ENCODE measurements at regions not wholly inside any gene's neighbourhood (a gene's known extent, or its start where the extent isn't known, plus 50 kb on each side); places are given as distances from the start of the nearest gene placed in this dataset.

GRCh38 chr12:127293507-127294310, 973.3 kb upstream of the TMEM132C start:
- H3K4me3 ChIP-seq, result no peak overlapping the region
- no peaks in the 10 kb centered on the region for H3K36me3 ChIP-seq
- peak; percentile 96 to 100 (median 98) for ATAC-seq
- 34% methylated on average over 3 of the region's 13 CpGs for WGBS (ENCODE audit: insufficient coverage, low coverage, low lambda C conversion rate, missing lambda C conversion rate)
- H3K4me1 ChIP-seq, result no peaks in the 10 kb centered on the region
- H3K9me3 ChIP-seq, result no peaks in the 10 kb centered on the region
- peak; percentile 71 to 76 (median 74) for DNase-seq
- intact Hi-C loops (cut with DNase I), result loop anchor here in 1 of 2 donors (10.0 kb wide), 1 partner anchor 189 kb away; no protein-coding TSS in a partner anchor
- peak; percentile 85 to 88 (median 87) for TF ChIP-seq CTCF (IDR thresholded peaks at IDR 0.05)
- no peak for TF ChIP-seq POLR2A (IDR thresholded peaks at IDR 0.05)
- no peak overlapping the region for H3K27ac ChIP-seq
- no peaks in the 10 kb centered on the region for H3K27me3 ChIP-seq

GRCh38 chr12:127294651-127295210, 972.2 kb upstream of the TMEM132C start:
- H3K9me3 ChIP-seq, result no peaks in the 10 kb centered on the region
- no peaks in the 10 kb centered on the region for H3K36me3 ChIP-seq
- H3K27ac ChIP-seq, result no peak overlapping the region
- ATAC-seq (no peak), DNase-seq (no peak)
- 66% methylated on average over 4 of the region's 6 CpGs for WGBS (ENCODE audit: insufficient coverage, low coverage, low lambda C conversion rate, missing lambda C conversion rate)
- TF ChIP-seq POLR2A (IDR thresholded peaks at IDR 0.05), result no peak
- TF ChIP-seq CTCF (IDR thresholded peaks at IDR 0.05), result no peak
- no peaks in the 10 kb centered on the region for H3K4me1 ChIP-seq
- intact Hi-C loops (cut with DNase I), result loop anchor here in 1 of 2 donors (10.0 kb wide), 1 partner anchor 190 kb away; no protein-coding TSS in a partner anchor
- H3K27me3 ChIP-seq, result no peaks in the 10 kb centered on the region
- H3K4me3 ChIP-seq, result no peak overlapping the region

- no peak overlapping the region for H3K4me3 ChIP-seq
- H3K36me3 ChIP-seq, result no peaks in the 10 kb centered on the region
- 76% methylated on average over 2 of the region's 2 CpGs for WGBS (ENCODE audit: insufficient coverage, low coverage, low lambda C conversion rate, missing lambda C conversion rate)
- no peaks in the 10 kb centered on the region for H3K4me1 ChIP-seq
- no peaks in the 10 kb centered on the region for H3K27me3 ChIP-seq
- ATAC-seq (no peak), DNase-seq (no peak)
- H3K27ac ChIP-seq, result no peak overlapping the region
- intact Hi-C loops (cut with DNase I), result loop anchor here in 1 of 2 donors (10.0 kb wide), 1 partner anchor 191 kb away; no protein-coding TSS in a partner anchor
- H3K9me3 ChIP-seq, result no peaks in the 10 kb centered on the region
- TF ChIP-seq CTCF (IDR thresholded peaks at IDR 0.05) (no peak), POLR2A (IDR thresholded peaks at IDR 0.05) (no peak)
These were observed 971.3 kb upstream of the TMEM132C start for GRCh38 chr12:127295630-127296029.

- no peak overlapping the region for H3K4me3 ChIP-seq
- H3K9me3 ChIP-seq, result no peaks in the 10 kb centered on the region
- WGBS (ENCODE audit: insufficient coverage, low coverage, low lambda C conversion rate, missing lambda C conversion rate), result 74% methylated on average over 10 of the region's 10 CpGs
- TF ChIP-seq POLR2A (IDR thresholded peaks at IDR 0.05) (no peak), CTCF (IDR thresholded peaks at IDR 0.05) (no peak)
- ATAC-seq (no peak), DNase-seq (no peak)
- intact Hi-C loops (cut with DNase I), result loop anchor here in 1 of 2 donors (10.0 kb wide), 1 partner anchor 192 kb away; no protein-coding TSS in a partner anchor
- no peaks in the 10 kb centered on the region for H3K4me1 ChIP-seq
- H3K27ac ChIP-seq, result no peak overlapping the region
- no peaks in the 10 kb centered on the region for H3K27me3 ChIP-seq
- no peaks in the 10 kb centered on the region for H3K36me3 ChIP-seq
These were observed 970.4 kb upstream of the TMEM132C start for GRCh38 chr12:127296591-127296990.
